ENCODE measurements at regions not wholly inside any gene's neighbourhood (a gene's known extent, or its start where the extent isn't known, plus 50 kb on each side); places are given as distances from the start of the nearest gene placed in this dataset.
"Not testable (repeated sequence)": the region's sequence is repeated elsewhere in the genome, so short reads cannot be mapped to it uniquely, and the experiment has no call there.

DNA sequence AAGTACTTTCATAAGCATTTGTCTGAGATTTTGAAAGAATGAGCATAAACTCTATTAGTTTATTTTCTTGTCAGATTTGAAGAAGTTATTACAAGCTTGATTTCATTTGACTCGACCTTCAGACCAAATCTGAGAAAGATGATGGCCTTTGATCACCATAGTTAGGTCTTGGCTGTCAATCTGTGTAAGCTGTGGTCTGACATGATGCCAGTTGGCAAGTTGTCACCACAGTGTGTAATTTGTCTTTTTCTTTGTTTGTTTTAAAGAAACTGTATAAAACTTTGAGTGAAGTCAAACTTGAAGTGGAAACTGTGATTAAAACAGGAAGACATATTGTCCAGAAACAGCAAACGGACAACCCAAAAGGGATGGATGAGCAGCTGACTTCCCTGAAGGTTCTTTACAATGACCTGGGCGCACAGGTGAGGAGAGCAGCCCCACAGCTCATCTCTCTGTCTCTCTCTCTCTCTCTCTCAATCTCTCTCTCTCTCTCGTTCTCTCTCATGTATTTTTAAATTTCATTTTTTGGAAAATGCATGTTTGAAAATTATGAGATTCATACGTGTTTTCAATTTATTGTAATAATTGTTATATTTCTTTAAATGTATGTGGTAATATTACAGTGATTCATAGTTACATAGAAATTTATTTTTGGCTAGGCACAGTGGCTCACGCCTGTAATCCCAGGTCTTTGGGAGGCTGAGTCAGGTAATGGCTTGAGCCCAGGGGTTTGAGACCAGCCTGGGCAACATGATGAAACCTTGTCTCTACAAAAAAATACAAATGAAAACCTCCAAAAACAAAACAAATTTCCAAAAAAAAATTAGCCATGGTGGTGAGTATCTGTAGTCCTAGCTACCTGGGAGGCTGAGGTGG, 208.1 kb downstream of the UTRN start:
- TF ChIP-seq, protein P1, sequence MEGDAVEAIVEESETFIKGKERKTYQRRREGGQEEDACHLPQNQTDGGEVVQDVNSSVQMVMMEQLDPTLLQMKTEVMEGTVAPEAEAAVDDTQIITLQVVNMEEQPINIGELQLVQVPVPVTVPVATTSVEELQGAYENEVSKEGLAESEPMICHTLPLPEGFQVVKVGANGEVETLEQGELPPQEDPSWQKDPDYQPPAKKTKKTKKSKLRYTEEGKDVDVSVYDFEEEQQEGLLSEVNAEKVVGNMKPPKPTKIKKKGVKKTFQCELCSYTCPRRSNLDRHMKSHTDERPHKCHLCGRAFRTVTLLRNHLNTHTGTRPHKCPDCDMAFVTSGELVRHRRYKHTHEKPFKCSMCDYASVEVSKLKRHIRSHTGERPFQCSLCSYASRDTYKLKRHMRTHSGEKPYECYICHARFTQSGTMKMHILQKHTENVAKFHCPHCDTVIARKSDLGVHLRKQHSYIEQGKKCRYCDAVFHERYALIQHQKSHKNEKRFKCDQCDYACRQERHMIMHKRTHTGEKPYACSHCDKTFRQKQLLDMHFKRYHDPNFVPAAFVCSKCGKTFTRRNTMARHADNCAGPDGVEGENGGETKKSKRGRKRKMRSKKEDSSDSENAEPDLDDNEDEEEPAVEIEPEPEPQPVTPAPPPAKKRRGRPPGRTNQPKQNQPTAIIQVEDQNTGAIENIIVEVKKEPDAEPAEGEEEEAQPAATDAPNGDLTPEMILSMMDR (IDR thresholded peaks at IDR 0.05; ENCODE audit: extremely low read depth, missing control alignments): no peak

DNA sequence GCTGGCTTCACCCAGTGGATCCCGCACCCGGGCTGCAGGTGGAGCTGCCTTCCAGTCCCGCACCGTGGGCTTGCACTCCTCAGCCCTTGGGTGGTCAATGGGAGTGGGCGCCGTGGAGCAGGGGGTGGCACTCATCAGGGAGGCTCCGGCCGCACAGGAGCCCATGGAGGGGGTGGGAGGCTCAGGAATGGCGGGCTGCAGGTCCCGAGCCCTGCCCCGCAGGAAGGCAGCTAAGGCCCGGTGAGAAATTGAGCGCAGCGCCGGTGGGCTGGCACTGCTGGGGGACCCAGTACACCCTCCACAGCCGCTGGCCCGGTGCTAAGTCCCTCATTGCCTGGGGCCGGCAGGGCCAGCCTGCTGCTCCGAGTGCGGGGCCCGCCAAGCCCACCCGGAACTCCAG, 209.9 kb downstream of the UTRN start:
- DNase-seq (ENCODE audit: low spot score): not testable (repeated sequence)

More for the DNA sequence above, 208.1 kb downstream of the UTRN start:
- DNase-seq (ENCODE audit: low spot score): no peak

DNA sequence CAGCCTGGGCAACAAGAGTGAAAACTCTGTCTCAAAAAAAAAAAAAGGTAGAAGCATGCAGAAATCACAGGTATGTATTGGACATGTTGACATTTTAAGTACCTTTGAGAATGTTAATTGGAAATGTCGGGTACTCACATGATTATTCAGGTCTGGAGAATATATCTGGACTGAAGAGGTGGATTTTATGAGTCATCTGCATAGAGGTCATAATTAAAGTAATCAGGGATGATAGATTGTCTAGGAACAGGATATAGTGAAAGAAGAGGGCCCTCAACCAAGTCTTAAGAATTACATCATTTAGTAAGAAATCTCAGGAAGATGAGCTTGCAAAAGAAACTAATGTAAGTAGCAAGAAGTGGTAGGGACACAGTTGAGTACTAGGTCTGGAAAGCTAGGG, 212.5 kb downstream of the UTRN start:
- TF ChIP-seq, protein P1 (IDR thresholded peaks at IDR 0.05; ENCODE audit: extremely low read depth, missing control alignments): no peak

DNA sequence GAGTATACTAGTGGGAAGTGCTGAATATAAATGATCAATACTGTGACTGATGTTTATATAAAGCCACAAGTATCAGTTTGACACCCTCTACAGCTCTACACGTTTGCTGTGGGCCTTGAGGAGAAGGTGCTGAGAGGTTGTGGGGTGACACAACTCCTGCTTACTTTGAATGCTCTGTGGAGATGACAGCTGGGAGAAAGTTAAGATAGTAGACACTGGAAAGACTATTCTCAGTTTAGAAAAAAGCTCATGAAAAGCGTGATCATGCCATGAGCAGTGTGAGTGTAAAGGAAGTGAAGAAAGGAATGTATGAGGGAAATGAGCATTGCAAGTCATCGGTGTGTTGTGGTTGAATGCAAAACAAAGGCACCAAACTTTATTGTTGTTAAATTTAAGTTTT, 215.8 kb downstream of the UTRN start:
- no peak for DNase-seq (ENCODE audit: low spot score)
- TF ChIP-seq, protein P1 (IDR thresholded peaks at IDR 0.05; ENCODE audit: extremely low read depth, missing control alignments): no peak

More for the DNA sequence above, 212.5 kb downstream of the UTRN start:
- no peak for DNase-seq (ENCODE audit: low spot score)

DNA sequence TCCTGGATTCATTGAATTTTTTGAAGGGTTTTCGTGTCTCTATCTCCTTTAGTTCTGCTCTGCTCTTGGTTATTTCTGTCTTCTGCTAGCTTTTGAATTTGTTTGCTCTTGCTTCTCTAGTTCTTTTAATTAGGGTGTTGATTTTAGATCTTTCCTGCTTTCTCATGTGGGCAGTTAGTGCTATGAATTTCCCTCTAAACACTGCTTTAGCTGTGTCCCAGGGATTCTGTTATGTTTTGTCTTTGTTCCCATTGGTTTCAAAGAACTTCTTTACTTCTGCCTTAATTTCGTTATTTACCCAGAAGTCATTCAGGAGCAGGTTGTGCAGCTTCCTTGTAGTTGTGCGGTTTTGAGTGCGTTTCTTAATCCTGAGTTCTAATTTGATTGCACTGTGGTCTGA, 220.1 kb downstream of the UTRN start:
- DNase-seq (ENCODE audit: low spot score): not testable (repeated sequence)

DNA sequence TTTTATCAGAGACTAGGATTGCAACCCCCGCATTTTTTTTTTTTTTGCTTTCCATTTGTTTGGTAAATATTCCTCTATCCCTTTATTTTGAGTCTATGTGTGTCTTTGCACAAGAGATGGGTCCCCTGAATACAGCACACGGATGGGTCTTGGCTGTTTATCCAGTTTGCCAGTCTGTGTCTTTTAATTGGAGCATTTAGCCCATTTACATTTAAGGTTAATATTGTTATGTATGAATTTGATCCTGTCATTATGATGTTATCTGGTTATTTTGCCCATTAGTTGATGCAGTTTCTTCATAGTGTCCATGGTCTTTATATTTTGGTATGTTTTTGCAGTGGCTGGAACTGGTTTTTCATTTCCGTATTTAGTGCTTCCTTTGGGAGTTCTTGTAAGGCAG, 220.9 kb downstream of the UTRN start:
- DNase-seq (ENCODE audit: low spot score): not testable (repeated sequence)

DNA sequence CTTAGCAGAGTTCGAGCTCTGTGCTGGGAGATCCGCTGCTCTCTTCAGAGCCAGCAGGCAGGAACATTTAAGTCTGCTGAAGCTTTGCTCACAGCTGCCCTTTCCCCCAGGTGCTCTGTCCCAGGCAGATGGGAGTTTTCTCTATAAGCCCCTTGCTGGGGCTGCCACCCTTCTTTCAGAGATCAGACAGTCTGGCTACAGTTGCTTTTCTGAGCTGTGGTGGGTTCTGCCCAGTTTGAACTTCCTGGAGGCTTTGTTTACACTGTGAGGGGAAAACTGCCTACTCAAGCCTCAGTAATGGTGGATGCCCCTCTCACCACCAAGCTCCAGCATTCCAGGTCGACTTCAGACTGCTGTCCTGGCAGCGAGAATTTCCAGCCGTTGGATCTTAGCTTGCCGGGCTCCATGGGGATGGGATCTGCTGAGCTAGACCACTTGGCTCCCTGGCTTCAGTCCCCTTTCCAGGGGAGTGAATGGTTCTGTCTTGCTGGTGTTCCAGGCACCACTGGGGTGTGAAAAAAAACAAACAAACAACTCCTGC, 222.7 kb downstream of the UTRN start:
- not testable (repeated sequence) for DNase-seq (ENCODE audit: low spot score)

DNA sequence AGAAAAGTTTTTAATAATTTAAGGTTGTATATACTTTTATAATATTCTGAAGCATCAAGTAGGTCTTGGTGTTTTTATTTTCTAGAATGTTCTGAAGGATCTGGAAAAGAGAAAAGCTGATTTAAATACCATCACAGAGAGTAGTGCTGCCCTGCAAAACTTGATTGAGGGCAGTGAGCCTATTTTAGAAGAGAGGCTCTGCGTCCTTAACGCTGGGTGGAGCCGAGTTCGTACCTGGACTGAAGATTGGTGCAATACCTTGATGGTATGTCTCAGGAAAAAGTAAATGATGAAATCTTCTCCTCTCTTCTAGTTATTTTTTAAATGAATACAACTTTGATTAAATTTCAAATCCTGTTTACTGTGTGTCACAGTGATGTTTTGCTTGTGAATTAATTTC, 225.7 kb downstream of the UTRN start:
- TF ChIP-seq, protein P1 (IDR thresholded peaks at IDR 0.05; ENCODE audit: extremely low read depth, missing control alignments): no peak
- no peak for DNase-seq (ENCODE audit: low spot score)

DNA sequence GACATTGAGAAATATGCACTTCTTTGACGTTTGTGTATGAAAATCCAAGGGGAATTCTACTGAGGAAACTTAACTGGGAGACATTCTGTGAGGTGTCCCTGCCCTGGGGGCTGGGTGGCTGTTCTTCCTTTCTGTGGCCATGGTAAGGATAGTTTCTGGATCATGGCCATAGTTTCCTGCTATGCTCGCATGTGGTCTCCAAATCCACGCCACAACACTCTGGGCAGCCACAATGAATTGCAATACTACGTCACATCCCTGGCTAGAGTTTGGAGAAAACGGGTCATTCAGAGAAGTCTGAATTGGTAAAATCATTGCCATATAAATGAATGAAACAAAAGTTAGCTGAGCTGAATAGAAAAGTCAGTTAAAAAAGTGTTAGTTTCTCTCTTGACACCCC, 230.6 kb downstream of the UTRN start:
- TF ChIP-seq, protein P1 (IDR thresholded peaks at IDR 0.05; ENCODE audit: extremely low read depth, missing control alignments): no peak
- no peak for DNase-seq (ENCODE audit: low spot score)

All from GM20000 (cell line).